Upper lobe of left lung (tissue), 6 donors: ENCODE measurements at regions not wholly inside any gene's neighbourhood (a gene's known extent, or its start where the extent isn't known, plus 50 kb on each side); places are given as distances from the start of the nearest gene placed in this dataset.

ENCODE experiments used
- ATAC-seq, 2 donors: fragments of 200-7000 bp; cut with Tn5 transposase; one replicate each; pipeline ENCODE4 v1.9.1; 2022; ENCODE audit warnings: mild to moderate bottlenecking in 2 of 2, moderate library complexity in 2 of 2; ENCODE audit not compliant: low FRiP score in 2 of 2
- DNase-seq, 2 donors: peaks; one replicate each; pipeline ENCODE4 v3.0.0-alpha.2; 2019 to 2020
- H3K27ac ChIP-seq, 4 donors: fragments of 200-600 bp; sonication (generic); one replicate each; pipeline ENCODE4 v1.5.1; 2016 to 2019
- H3K27me3 ChIP-seq, 4 donors: fragments of 200-600 bp; sonication (generic); one replicate each; pipeline ENCODE4 v1.5.1; 2017 to 2019
- H3K36me3 ChIP-seq, 4 donors: fragments of 200-600 bp; sonication (generic); one replicate each; pipeline ENCODE4 v1.5.1; 2016 to 2019
- H3K4me1 ChIP-seq, 4 donors: fragments of 200-600 bp; sonication (generic); one replicate each; pipeline ENCODE4 v1.5.1; 2018 to 2019
- H3K4me3 ChIP-seq, 4 donors: fragments of 200-600 bp; sonication (generic); one replicate each; pipeline ENCODE4 v1.5.1; 2017 to 2019; ENCODE audit warnings: mild to moderate bottlenecking in 2 of 4, moderate library complexity in 1 of 4
- H3K9me3 ChIP-seq, 4 donors: fragments of 200-600 bp; sonication (generic); one replicate each; pipeline ENCODE4 v1.5.1; 2018 to 2019
- CTCF ChIP-seq, 6 experiments: fragments of 450-650 bp in 4 of 6; fragments of 200-600 bp in 2 of 6; sonication (generic) in 2 of 6; IDR thresholded peaks; one replicate each; pipeline ENCODE4 v1.5.1; 2016 to 2019; ENCODE audit warnings: antibody characterized with exemption in 6 of 6
- EP300 ChIP-seq, 4 donors: sonication (generic); formaldehyde crosslinking; IDR thresholded peaks; one replicate each; pipeline ENCODE4 v1.5.1; 2017; ENCODE audit warnings: antibody characterized with exemption in 4 of 4, control low read depth in 2 of 4
- POLR2A ChIP-seq, 4 donors: fragments of 450-650 bp; IDR thresholded peaks; one replicate each; pipeline ENCODE4 v1.5.1; 2016 to 2017; ENCODE audit warnings: antibody characterized with exemption in 4 of 4, mild to moderate bottlenecking in 2 of 4
- POLR2AphosphoS5 ChIP-seq, 2 donors: sonication (generic); formaldehyde crosslinking; IDR thresholded peaks; one replicate each; pipeline ENCODE4 v1.5.1; 2017; ENCODE audit warnings: antibody characterized with exemption in 2 of 2
- WGBS, 2 donors: methylation state at CpG; one replicate each; pipeline ENCODE4 v1.1.5; 2017 to 2018; 5-methylcytosine and 5-hydroxymethylcytosine counted together
- donor health status: DM: no; HTN: no; CAD: no; lungs with moderate emphysema.
- donor health status: DM: no; HTN: yes; CAD: no; lungs with severe emphysema.

GRCh38 chr13:78915015-78915414 is 256.1 kb upstream of the OBI1 start:
- Histone ChIP-seq H3K4me3 (no peak overlapping the region), H3K4me1 (no peaks in the 10 kb centered on the region), H3K27me3 (no peaks in the 10 kb centered on the region), H3K27ac (no peak overlapping the region), H3K36me3 (no peaks in the 10 kb centered on the region), H3K9me3 (no peaks in the 10 kb centered on the region)
- ATAC-seq (no peak), DNase-seq (no peak)
- WGBS, 2 donors, result 68 to 89% methylated on average over 4 of the region's 4 CpGs
- TF ChIP-seq POLR2A (IDR thresholded peaks at IDR 0.05) (no peak), CTCF (IDR thresholded peaks at IDR 0.05) (no peak), POLR2AphosphoS5 (IDR thresholded peaks at IDR 0.05) (no peak), EP300 (IDR thresholded peaks at IDR 0.05) (no peak)

DNA sequence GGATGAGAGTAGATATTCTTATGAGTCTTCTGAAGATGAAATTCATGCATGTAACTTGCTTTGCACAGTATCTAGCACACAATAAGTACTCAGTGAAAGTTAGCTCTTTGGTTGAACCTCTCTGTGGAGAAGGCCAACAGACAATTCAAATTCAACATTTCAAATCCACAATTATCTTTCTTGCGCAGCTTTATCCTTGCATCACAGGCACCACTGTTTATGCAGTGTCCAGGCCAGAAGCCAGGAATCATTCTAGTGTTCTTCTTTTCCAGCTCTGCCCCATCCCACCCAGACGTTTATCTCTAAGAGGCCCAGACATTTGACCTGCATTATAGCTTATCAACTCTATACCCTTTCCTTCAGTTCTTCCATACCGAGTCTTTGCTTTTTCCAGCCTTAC is 254.7 kb upstream of the OBI1 start:
- no peak overlapping the region for H3K27ac ChIP-seq
- H3K36me3 ChIP-seq, result no peaks in the 10 kb centered on the region
- no peaks in the 10 kb centered on the region for H3K9me3 ChIP-seq
- ATAC-seq (no peak), DNase-seq (no peak)
- H3K27me3 ChIP-seq, result no peaks in the 10 kb centered on the region
- no peak overlapping the region for H3K4me3 ChIP-seq
- 66 to 71% methylated on average over 3 of the region's 3 CpGs for WGBS, 2 donors
- TF ChIP-seq POLR2AphosphoS5 (IDR thresholded peaks at IDR 0.05) (no peak), POLR2A (IDR thresholded peaks at IDR 0.05) (no peak), CTCF (IDR thresholded peaks at IDR 0.05) (no peak), EP300 (IDR thresholded peaks at IDR 0.05) (no peak)
- no peaks in the 10 kb centered on the region for H3K4me1 ChIP-seq

GRCh38 chr13:78910147-78910546 is 251.2 kb upstream of the OBI1 start:
- Histone ChIP-seq H3K4me3 (no peak overlapping the region), H3K4me1 (no peaks in the 10 kb centered on the region), H3K27ac (no peak overlapping the region), H3K27me3 (no peaks in the 10 kb centered on the region), H3K9me3 (no peaks in the 10 kb centered on the region), H3K36me3 (no peaks in the 10 kb centered on the region)
- ATAC-seq (no peak), DNase-seq (no peak)
- 77 to 81% methylated on average over 7 of the region's 7 CpGs for WGBS, 2 donors
- TF ChIP-seq EP300 (IDR thresholded peaks at IDR 0.05) (no peak), POLR2A (IDR thresholded peaks at IDR 0.05) (no peak), POLR2AphosphoS5 (IDR thresholded peaks at IDR 0.05) (no peak), CTCF (IDR thresholded peaks at IDR 0.05) (no peak)

DNA sequence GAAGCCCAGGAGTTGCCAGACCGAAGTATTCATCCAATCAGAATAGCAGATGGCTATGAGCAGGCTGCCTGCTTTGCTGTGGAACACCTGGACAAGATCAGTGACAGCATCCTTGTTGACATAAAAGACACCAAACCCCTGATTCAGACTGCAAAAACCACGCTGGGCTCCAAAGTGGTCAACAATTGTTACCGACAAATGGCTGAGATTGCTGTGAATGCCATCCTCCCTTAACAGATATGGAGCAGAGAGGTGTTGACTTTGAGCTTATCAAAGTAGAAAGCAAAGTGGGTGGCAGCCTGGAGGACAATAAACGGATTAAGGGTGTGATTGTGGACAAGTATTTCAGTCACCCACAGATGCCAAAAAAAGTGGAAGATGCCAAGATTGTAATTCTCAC is 250.3 kb upstream of the OBI1 start:
- Histone ChIP-seq H3K27ac (no peak overlapping the region), H3K36me3 (no peaks in the 10 kb centered on the region), H3K4me1 (no peaks in the 10 kb centered on the region), H3K27me3 (no peaks in the 10 kb centered on the region), H3K9me3 (no peaks in the 10 kb centered on the region), H3K4me3 (no peak overlapping the region)
- ATAC-seq, result no peak
- no peak for DNase-seq
- TF ChIP-seq EP300 (IDR thresholded peaks at IDR 0.05), result no peak
- TF ChIP-seq CTCF (IDR thresholded peaks at IDR 0.05), result no peak
- TF ChIP-seq POLR2AphosphoS5 (IDR thresholded peaks at IDR 0.05), result no peak
- no peak for TF ChIP-seq POLR2A (IDR thresholded peaks at IDR 0.05)
- 30 to 36% methylated on average over 4 of the region's 4 CpGs for WGBS, 2 donors

DNA sequence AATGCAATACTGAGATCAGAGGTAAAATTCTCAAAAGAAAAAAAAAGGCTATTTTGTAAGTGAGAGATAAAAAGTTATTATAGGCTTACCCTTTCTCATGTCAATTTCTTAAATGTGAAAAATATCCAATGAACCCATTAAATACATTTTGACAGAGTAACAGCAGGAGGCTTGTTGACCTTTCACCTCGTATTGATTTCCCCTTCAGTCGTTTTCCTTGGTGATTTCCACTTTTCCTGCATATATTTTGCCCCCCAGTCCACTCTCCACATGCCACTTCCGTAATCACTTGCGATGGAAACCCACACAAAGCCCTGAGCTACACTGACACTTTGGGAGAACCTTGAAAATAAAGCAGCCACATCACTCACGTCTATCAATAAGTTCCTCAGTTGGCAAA is 248.1 kb upstream of the OBI1 start:
- Histone ChIP-seq H3K4me3 (no peak overlapping the region), H3K4me1 (no peaks in the 10 kb centered on the region), H3K27me3 (no peaks in the 10 kb centered on the region), H3K36me3 (no peaks in the 10 kb centered on the region), H3K9me3 (no peaks in the 10 kb centered on the region), H3K27ac (no peak overlapping the region)
- no peak for DNase-seq
- no peak for ATAC-seq
- TF ChIP-seq EP300 (IDR thresholded peaks at IDR 0.05), result no peak
- 57 to 62% methylated on average over 5 of the region's 5 CpGs for WGBS, 2 donors
